DOHH2 (cell line): ENCODE measurements at regions not wholly inside any gene's neighbourhood (a gene's known extent, or its start where the extent isn't known, plus 50 kb on each side); places are given as distances from the start of the nearest gene placed in this dataset.

Experiments
- EZH2phosphoT487 ChIP-seq: fragments of 200-600 bp; sonication (generic); IDR thresholded peaks from 2 replicates; pipeline ENCODE4 v1.6.1; 2017; ENCODE audit warnings: borderline replicate concordance, mild to moderate bottlenecking, antibody characterized with exemption, low read length, moderate library complexity, mixed read lengths
- TF ChIP-seq, protein P1 (sequence below): fragments of 200-600 bp; sonication (generic); IDR thresholded peaks from one replicate; pipeline ENCODE4 v1.5.1; 2014; ENCODE audit warnings: antibody characterized with exemption, mild to moderate bottlenecking, low read depth, low read length; ENCODE audit not compliant: poor library complexity, severe bottlenecking

DNA sequence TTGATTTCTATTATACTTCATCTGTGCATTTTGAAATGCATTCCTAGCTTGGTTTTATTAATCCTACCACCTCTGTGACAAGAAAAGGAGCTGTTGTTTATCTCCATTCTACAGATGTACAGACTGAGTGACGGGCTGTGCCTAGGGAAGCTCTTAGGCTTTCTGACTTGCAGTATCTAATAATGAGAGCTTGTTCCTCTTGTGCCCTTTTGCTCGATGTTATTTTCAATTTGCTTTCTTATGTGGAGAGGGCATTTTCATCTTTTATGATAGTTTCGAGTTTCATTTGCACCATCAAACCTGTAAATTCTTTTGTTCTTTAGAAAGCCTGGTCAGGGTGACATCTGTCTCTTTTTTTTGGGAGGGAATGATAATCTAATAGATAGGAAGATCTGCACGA lies 256.5 kb downstream of the C4orf33 start:
- TF ChIP-seq, protein P1, sequence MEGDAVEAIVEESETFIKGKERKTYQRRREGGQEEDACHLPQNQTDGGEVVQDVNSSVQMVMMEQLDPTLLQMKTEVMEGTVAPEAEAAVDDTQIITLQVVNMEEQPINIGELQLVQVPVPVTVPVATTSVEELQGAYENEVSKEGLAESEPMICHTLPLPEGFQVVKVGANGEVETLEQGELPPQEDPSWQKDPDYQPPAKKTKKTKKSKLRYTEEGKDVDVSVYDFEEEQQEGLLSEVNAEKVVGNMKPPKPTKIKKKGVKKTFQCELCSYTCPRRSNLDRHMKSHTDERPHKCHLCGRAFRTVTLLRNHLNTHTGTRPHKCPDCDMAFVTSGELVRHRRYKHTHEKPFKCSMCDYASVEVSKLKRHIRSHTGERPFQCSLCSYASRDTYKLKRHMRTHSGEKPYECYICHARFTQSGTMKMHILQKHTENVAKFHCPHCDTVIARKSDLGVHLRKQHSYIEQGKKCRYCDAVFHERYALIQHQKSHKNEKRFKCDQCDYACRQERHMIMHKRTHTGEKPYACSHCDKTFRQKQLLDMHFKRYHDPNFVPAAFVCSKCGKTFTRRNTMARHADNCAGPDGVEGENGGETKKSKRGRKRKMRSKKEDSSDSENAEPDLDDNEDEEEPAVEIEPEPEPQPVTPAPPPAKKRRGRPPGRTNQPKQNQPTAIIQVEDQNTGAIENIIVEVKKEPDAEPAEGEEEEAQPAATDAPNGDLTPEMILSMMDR, result no peak
- no peak for TF ChIP-seq EZH2phosphoT487
